GM12878 (cell line): ENCODE measurements at regions not wholly inside any gene's neighbourhood (a gene's known extent, or its start where the extent isn't known, plus 50 kb on each side); places are given as distances from the start of the nearest gene placed in this dataset.

ENCODE experiments used
- ATAC-seq: fragments of 200-7000 bp; cut with Tn5 transposase; 3 replicates; pipeline ENCODE4 v1.9.1; 2020; ENCODE audit warnings: mild to moderate bottlenecking, moderate library complexity
- BruUV-seq: library from RNA; stranded (reverse); fragments of 400-500 nt; replicated peaks from 2 replicates; lab custom pipeline; 2021; lab: Mats Ljungman, UMichigan
- CTCF ChIA-PET: fragments of 300-600 bp; sonication (Branson Sonifier 250); formaldehyde crosslinking; extraction: SDS; loops from one replicate; lab custom pipeline; 2021; ENCODE audit warnings: inconsistent platforms; lab: Yijun Ruan, JAX
- POLR2A ChIA-PET: fragments of 350-600 bp; formaldehyde crosslinking; extraction: SDS; loops from one replicate; lab custom pipeline; 2021; ENCODE audit warnings: inconsistent platforms; lab: Charles Lee
- RAD21 ChIA-PET: fragments of 300-600 bp; sonication (Branson Sonifier 250); formaldehyde crosslinking; loops from one replicate; lab custom pipeline; 2023; ENCODE audit warnings: antibody characterized with exemption; ENCODE audit not compliant: unreplicated experiment; lab: Charles Lee
- SMC1A ChIA-PET: fragments of 300-600 bp; sonication (Branson Sonifier 250); formaldehyde crosslinking; loops from one replicate; lab custom pipeline; 2023; ENCODE audit not compliant: unreplicated experiment, uncharacterized antibody; lab: Charles Lee
- DNase-seq: peaks from one replicate; pipeline ENCODE4 v3.0.0-alpha.2; 2011; ENCODE audit warnings: low read depth, low spot score
- FAIRE-seq: peaks from 3 replicates; lab custom pipeline; 2011; peaks lifted over from hg19 to GRCh38; lab: Jason Lieb, UNC
- H2AFZ ChIP-seq: 2 replicates; pipeline ENCODE4 v1.6.0; 2011; ENCODE audit warnings: low read depth, low read length, control low read depth; ENCODE audit not compliant: control insufficient read depth
- H3K27ac ChIP-seq: 2 replicates; pipeline ENCODE4 v1.5.1; 2011; ENCODE audit warnings: control low read depth; ENCODE audit not compliant: control insufficient read depth, insufficient read depth
- H3K27me3 ChIP-seq, 2 experiments: replicated peaks in 1 of 2; 2 replicates each; pipeline versions ENCODE4 v1.6.0 to v1.6.1; 2011; ENCODE audit warnings: low read length in 1 of 2; ENCODE audit not compliant: control insufficient read depth in 2 of 2, insufficient read depth in 2 of 2
- H3K36me3 ChIP-seq, 2 experiments: 2 replicates each; pipeline ENCODE4 v1.5.1; 2011; ENCODE audit warnings: low read length in 1 of 2; ENCODE audit not compliant: control insufficient read depth in 2 of 2, insufficient read depth in 2 of 2
- H3K4me1 ChIP-seq: 2 replicates; pipeline ENCODE4 v1.6.1; 2011; ENCODE audit warnings: mild to moderate bottlenecking, low read length, moderate library complexity, mixed read lengths; ENCODE audit not compliant: control insufficient read depth, insufficient read depth
- H3K4me2 ChIP-seq: 2 replicates; pipeline ENCODE4 v1.6.0; 2011; ENCODE audit warnings: control low read depth; ENCODE audit not compliant: control insufficient read depth, insufficient read depth
- H3K4me3 ChIP-seq: fragments of 200-600 bp; sonication (generic); 2 replicates; pipeline ENCODE4 v1.5.1; 2016
- H3K79me2 ChIP-seq: 2 replicates; pipeline ENCODE4 v1.6.0; 2011; ENCODE audit warnings: low read length; ENCODE audit not compliant: control insufficient read depth, insufficient read depth
- H3K9ac ChIP-seq: 2 replicates; pipeline ENCODE4 v1.8.0; 2011; ENCODE audit warnings: low read length, control low read depth, mixed read lengths; ENCODE audit not compliant: control insufficient read depth, insufficient read depth
- H3K9me3 ChIP-seq: replicated peaks from 3 replicates; pipeline ENCODE4 v1.5.1; 2011; ENCODE audit warnings: mild to moderate bottlenecking, low read length; ENCODE audit not compliant: control insufficient read depth, insufficient read depth
- H4K20me1 ChIP-seq: 2 replicates; pipeline ENCODE4 v1.6.0; 2011; ENCODE audit not compliant: control insufficient read depth, insufficient read depth
- ESRRA ChIP-seq: IDR thresholded peaks from 2 replicates; pipeline ENCODE4 v1.6.1; 2012; ENCODE audit warnings: mild to moderate bottlenecking, low read length, improper control_type of control experiment
- MYB ChIP-seq: fragments of 150-350 bp; IDR thresholded peaks from 2 replicates; pipeline ENCODE4 v1.6.1; 2014; ENCODE audit warnings: mild to moderate bottlenecking, low read depth, low read length, borderline replicate concordance
- NFYB ChIP-seq: IDR thresholded peaks from 2 replicates; pipeline ENCODE4 v1.6.1; 2011; ENCODE audit warnings: low read depth, mild to moderate bottlenecking, low read length, improper control_type of control experiment, moderate library complexity; ENCODE audit not compliant: insufficient read depth
- PKNOX1 ChIP-seq: fragments of 450-650 bp; IDR thresholded peaks from 2 replicates; pipeline ENCODE4 v1.6.1; 2016; ENCODE audit warnings: mild to moderate bottlenecking
- PRDM15 ChIP-seq: fragments of 450-650 bp; formaldehyde crosslinking; IDR thresholded peaks from 2 replicates; pipeline ENCODE4 v1.4.0; 2020; ENCODE audit warnings: mild to moderate bottlenecking, moderate library complexity
- RAD21 ChIP-seq: IDR thresholded peaks from 2 replicates; pipeline ENCODE4 v1.6.1; 2011; ENCODE audit warnings: mild to moderate bottlenecking, low read depth, low read length, moderate library complexity; ENCODE audit not compliant: insufficient read depth
- REST ChIP-seq: IDR thresholded peaks from 2 replicates; pipeline ENCODE4 v1.6.1; 2012; ENCODE audit warnings: mild to moderate bottlenecking, low read depth, low read length
- RFX5 ChIP-seq: IDR thresholded peaks from 2 replicates; pipeline ENCODE4 v1.6.1; 2011; ENCODE audit warnings: low read depth, low read length, improper control_type of control experiment
- STAT3 ChIP-seq: IDR thresholded peaks from 2 replicates; pipeline ENCODE4 v1.6.1; 2011; ENCODE audit warnings: low read depth, low read length, improper control_type of control experiment
- WRNIP1 ChIP-seq: IDR thresholded peaks from 2 replicates; pipeline ENCODE4 v1.6.1; 2011; ENCODE audit warnings: low read depth, low read length, improper control_type of control experiment, borderline replicate concordance
- WGBS: methylation state at CpG from one replicate; pipeline ENCODE4 v1.1.6; 2016; ENCODE audit warnings: low lambda C conversion rate; ENCODE audit not compliant: insufficient replicate concordance, insufficient coverage; ENCODE audit errors: missing lambda C conversion rate; 5-methylcytosine and 5-hydroxymethylcytosine counted together
- in situ Hi-C: fragments of 300-500 bp; cut with MboI; formaldehyde crosslinking; loops from 9 replicates; pipeline ENCODE4 v1.14.3; 2018; ENCODE audit warnings: mixed read lengths
- intact Hi-C: fragments of 100-400 bp; cut with micrococcal nuclease; formaldehyde crosslinking; loops from one replicate; pipeline ENCODE4 v1.14.2; 2022; ENCODE audit not compliant: unreplicated experiment

- no peak for TF ChIP-seq PKNOX1
- no peak for TF ChIP-seq REST
Observed at GRCh38 chr6:23087471-23087870, 518.1 kb downstream of the HDGFL1 start (continued).

GRCh38 chr6:23088761-23089160 lies 519.4 kb downstream of the HDGFL1 start:
- Histone ChIP-seq H3K36me3 (no peaks in the 10 kb centered on the region), H3K4me3 (no peak overlapping the region), H3K4me2 (no peak overlapping the region), H3K9me3 (no peaks in the 10 kb centered on the region), H3K9ac (no peak overlapping the region), H3K4me1 (no peaks in the 10 kb centered on the region), H2AFZ (no peak overlapping the region), H3K27ac (no peak overlapping the region), H4K20me1 (no peaks in the 10 kb centered on the region), H3K79me2 (no peaks in the 10 kb centered on the region), H3K27me3 (no peaks in the 10 kb centered on the region)
- CTCF ChIA-PET, result no interaction called here
- ATAC-seq (no peak), DNase-seq (no peak), FAIRE-seq (no peak)
- SMC1A ChIA-PET, result no interaction called here
- WGBS, result 0% methylated on average over 1 of the region's 1 CpG
- POLR2A ChIA-PET, result no interaction called here
- in situ Hi-C loops, result no loop called here
- no peak for TF ChIP-seq PRDM15
- no peak for TF ChIP-seq STAT3
- no peak for TF ChIP-seq MYB
- no peak for TF ChIP-seq WRNIP1
- TF ChIP-seq RFX5, result no peak
- no peak for TF ChIP-seq RAD21
- no peak for TF ChIP-seq NFYB
- TF ChIP-seq ESRRA, result no peak
- intact Hi-C loops, result no loop called here
- RAD21 ChIA-PET, result no interaction called here
- no TSS peak for BruUV-seq
